HEK293 (cell line): ENCODE measurements at regions not wholly inside any gene's neighbourhood (a gene's known extent, or its start where the extent isn't known, plus 50 kb on each side); places are given as distances from the start of the nearest gene placed in this dataset.

Source experiments
- CTCF ChIA-PET: fragments of 350-600 bp; formaldehyde crosslinking; extraction: SDS; loops from one replicate; lab custom pipeline; 2021; ENCODE audit warnings: antibody characterized with exemption; lab: Yijun Ruan, JAX
- POLR2A ChIA-PET: fragments of 300-600 bp; formaldehyde crosslinking; extraction: SDS; loops from one replicate; lab custom pipeline; 2020; ENCODE audit warnings: antibody characterized with exemption, inconsistent platforms; lab: Yijun Ruan, JAX
- H3K27ac ChIP-seq: fragments of 200-500 bp; sonication (Bioruptor generic); 2 replicates; pipeline ENCODE4 v1.5.1; 2014; ENCODE audit warnings: low read depth, low read length, control low read depth, inconsistent platforms; ENCODE audit errors: extremely low read depth
- H3K36me3 ChIP-seq, 2 experiments: fragments of 200-500 bp in 1 of 2; sonication (Bioruptor generic) in 1 of 2; 1 replicate in 1 of 2; 2 replicates in 1 of 2; pipeline ENCODE4 v1.5.1; 2014 to 2017; ENCODE audit warnings: inconsistent platforms in 2 of 2, low read length in 2 of 2; ENCODE audit not compliant: control insufficient read depth in 2 of 2, insufficient read depth in 1 of 2
- H3K4me1 ChIP-seq: fragments of 200-500 bp; sonication (Bioruptor generic); 2 replicates; pipeline ENCODE4 v1.5.1; 2014; ENCODE audit warnings: mild to moderate bottlenecking, low read length, inconsistent platforms; ENCODE audit not compliant: control insufficient read depth, insufficient read depth
- H3K4me3 ChIP-seq: 2 replicates; pipeline ENCODE4 v1.5.1; 2011; ENCODE audit warnings: low read depth, mild to moderate bottlenecking, control low read depth, low read length, moderate library complexity
- H3K9me3 ChIP-seq: fragments of 200-500 bp; sonication (Bioruptor generic); 2 replicates; pipeline ENCODE4 v1.5.1; 2014; ENCODE audit warnings: low read depth, low read length, inconsistent platforms; ENCODE audit not compliant: control insufficient read depth, insufficient read depth
- EGR2 ChIP-seq: fragments of 450-650 bp; formaldehyde crosslinking; IDR thresholded peaks from 2 replicates; pipeline ENCODE4 v1.5.1; 2016; ENCODE audit warnings: low read depth, missing biosample characterization, missing genetic modification characterization
- MYNN ChIP-seq: fragments of 450-650 bp; formaldehyde crosslinking; IDR thresholded peaks from 2 replicates; pipeline ENCODE4 v1.5.1; 2016; ENCODE audit warnings: missing biosample characterization, missing genetic modification characterization, borderline replicate concordance
- PRDM1 ChIP-seq: fragments of 450-650 bp; formaldehyde crosslinking; IDR thresholded peaks from 2 replicates; pipeline ENCODE4; 2016; ENCODE audit warnings: missing biosample characterization, missing genetic modification characterization
- SETDB1 ChIP-seq: IDR thresholded peaks from one replicate; pipeline ENCODE4 v1.6.1; 2017; ENCODE audit warnings: mild to moderate bottlenecking, low read length, moderate library complexity, mixed read lengths; ENCODE audit not compliant: insufficient read length
- ZBTB7A ChIP-seq: fragments of 450-650 bp; formaldehyde crosslinking; IDR thresholded peaks from 2 replicates; pipeline ENCODE4 v1.5.1; 2016; ENCODE audit warnings: low read depth, missing biosample characterization, missing genetic modification characterization
- ZNF19 ChIP-seq: fragments of 450-650 bp; formaldehyde crosslinking; IDR thresholded peaks from 2 replicates; pipeline ENCODE4; 2016; ENCODE audit warnings: missing biosample characterization, missing genetic modification characterization, low read depth
- ZNF2 ChIP-seq: fragments of 450-650 bp; formaldehyde crosslinking; IDR thresholded peaks from 2 replicates; pipeline ENCODE4 v1.5.1; 2016; ENCODE audit warnings: missing biosample characterization, missing genetic modification characterization
- ZNF214 ChIP-seq: fragments of 450-650 bp; formaldehyde crosslinking; IDR thresholded peaks from 2 replicates; pipeline ENCODE4 v1.5.1; 2017; ENCODE audit warnings: missing biosample characterization, mild to moderate bottlenecking, missing genetic modification characterization, borderline replicate concordance
- ZNF24 ChIP-seq: fragments of 450-650 bp; formaldehyde crosslinking; IDR thresholded peaks from 2 replicates; pipeline ENCODE4 v1.5.1; 2016; ENCODE audit warnings: missing biosample characterization, missing genetic modification characterization
- ZNF266 ChIP-seq: fragments of 450-650 bp; formaldehyde crosslinking; IDR thresholded peaks from 2 replicates; pipeline ENCODE4 v1.5.1; 2016; ENCODE audit warnings: missing biosample characterization, missing genetic modification characterization, low read depth
- ZNF302 ChIP-seq: fragments of 450-650 bp; formaldehyde crosslinking; IDR thresholded peaks from 2 replicates; pipeline ENCODE4 v1.5.1; 2016; ENCODE audit warnings: missing biosample characterization, missing genetic modification characterization, low read depth
- ZNF354C ChIP-seq: fragments of 450-650 bp; formaldehyde crosslinking; IDR thresholded peaks from 2 replicates; pipeline ENCODE4 v1.5.1; 2016; ENCODE audit warnings: missing biosample characterization, missing genetic modification characterization, low read depth, borderline replicate concordance
- ZNF549 ChIP-seq: fragments of 450-650 bp; IDR thresholded peaks from 2 replicates; pipeline ENCODE4 v1.5.1; 2018; ENCODE audit warnings: missing biosample characterization, missing genetic modification characterization, mild to moderate bottlenecking, inconsistent platforms, moderate library complexity
- ZNF664 ChIP-seq: fragments of 450-650 bp; formaldehyde crosslinking; IDR thresholded peaks from 2 replicates; pipeline ENCODE4 v1.5.1; 2016; ENCODE audit warnings: missing biosample characterization, missing genetic modification characterization
- ZNF670 ChIP-seq: fragments of 450-650 bp; formaldehyde crosslinking; IDR thresholded peaks from 2 replicates; pipeline ENCODE4 v1.5.1; 2016; ENCODE audit warnings: missing biosample characterization, missing genetic modification characterization, low read depth
- TF ChIP-seq, protein P1 (sequence below): fragments of 450-650 bp; formaldehyde crosslinking; IDR thresholded peaks from 2 replicates; pipeline ENCODE4 v1.5.1; 2017; ENCODE audit warnings: missing biosample characterization, missing genetic modification characterization
- TF ChIP-seq, protein P2 (sequence below): fragments of 450-650 bp; formaldehyde crosslinking; IDR thresholded peaks from 2 replicates; pipeline ENCODE4 v1.5.1; 2016; ENCODE audit warnings: missing biosample characterization, missing genetic modification characterization
- TF ChIP-seq, protein P3 (sequence below): fragments of 450-650 bp; formaldehyde crosslinking; IDR thresholded peaks from 2 replicates; pipeline ENCODE4 v1.5.1; 2016; ENCODE audit warnings: missing biosample characterization, missing genetic modification characterization, borderline replicate concordance

DNA sequence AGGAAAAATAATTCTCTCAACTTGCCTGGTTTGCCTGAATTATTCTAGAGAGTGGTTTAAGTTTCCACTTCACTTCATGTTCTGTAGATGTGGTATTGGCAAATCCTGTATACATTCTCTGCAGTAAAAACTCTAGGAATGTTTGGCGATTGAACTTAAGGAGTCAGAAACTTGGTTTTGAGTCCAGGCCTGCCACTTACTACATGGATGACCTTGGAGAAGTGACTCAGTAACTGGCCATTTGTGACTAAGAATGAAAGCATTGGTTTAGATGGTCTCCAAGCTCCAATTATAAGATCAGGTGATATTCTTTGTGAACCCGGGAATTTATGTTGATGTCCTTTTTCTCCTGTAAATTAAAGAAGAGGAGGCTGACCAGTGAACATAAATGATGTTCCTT lies 233.8 kb downstream of the GAS1 start (continued):
- TF ChIP-seq PRDM1 (tag by site-specific recombination) (no peak), ZNF354C (tag by site-specific recombination) (no peak)

DNA sequence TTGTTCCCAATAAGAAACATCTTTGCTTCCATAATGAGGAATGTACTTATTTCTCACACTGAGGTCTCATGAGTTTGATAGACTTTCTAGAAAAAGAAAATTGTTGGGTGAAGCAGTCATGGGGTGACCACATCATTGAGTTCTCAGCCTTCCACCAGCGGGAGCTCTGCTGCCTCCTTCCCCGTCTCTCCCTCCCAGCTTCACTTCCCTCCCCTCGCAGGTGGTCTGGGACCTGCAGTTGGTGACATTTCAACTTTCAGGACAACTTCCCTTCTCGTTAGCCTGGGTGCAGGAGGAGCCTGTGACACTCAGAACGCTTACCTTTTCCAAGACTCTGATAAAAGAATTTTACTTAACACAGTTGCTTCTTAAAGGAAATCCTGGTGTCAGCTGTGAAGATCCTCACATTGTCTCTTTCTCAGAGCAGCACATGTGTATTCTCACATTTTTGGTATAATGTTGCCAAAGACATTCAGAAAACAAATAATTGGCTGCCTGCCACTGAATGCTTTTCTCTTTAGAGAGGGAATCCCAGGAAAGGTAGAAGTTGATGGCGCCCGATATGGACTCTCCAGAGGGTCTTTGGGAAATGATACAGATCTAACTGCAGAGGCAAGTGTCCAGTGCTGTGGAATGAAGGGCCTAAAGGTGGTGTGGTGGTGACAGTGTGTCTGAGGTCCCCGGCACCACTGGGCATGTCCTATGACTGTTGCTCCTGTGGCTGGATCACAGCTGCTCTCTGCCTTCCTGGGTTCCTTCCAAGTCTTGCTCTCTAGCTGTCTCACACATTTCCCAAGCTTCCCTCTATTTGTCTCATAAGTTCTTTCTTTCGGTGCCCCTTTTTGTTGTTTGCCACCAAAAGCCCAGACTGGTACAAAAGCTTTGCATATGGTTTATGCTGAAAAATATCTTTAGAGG lies 238.1 kb downstream of the GAS1 start:
- no peak overlapping the region for H3K4me3 ChIP-seq
- H3K36me3 ChIP-seq: no peaks in the 10 kb centered on the region
- CTCF ChIA-PET: interaction anchor here (1.3 kb wide), 1 partner anchor 13 kb away, joined by 4 read pairs; no protein-coding TSS in a partner anchor
- no peaks in the 10 kb centered on the region for H3K4me1 ChIP-seq
- POLR2A ChIA-PET: no interaction called here
- no peak overlapping the region for H3K27ac ChIP-seq
- TF ChIP-seq, protein P1, sequence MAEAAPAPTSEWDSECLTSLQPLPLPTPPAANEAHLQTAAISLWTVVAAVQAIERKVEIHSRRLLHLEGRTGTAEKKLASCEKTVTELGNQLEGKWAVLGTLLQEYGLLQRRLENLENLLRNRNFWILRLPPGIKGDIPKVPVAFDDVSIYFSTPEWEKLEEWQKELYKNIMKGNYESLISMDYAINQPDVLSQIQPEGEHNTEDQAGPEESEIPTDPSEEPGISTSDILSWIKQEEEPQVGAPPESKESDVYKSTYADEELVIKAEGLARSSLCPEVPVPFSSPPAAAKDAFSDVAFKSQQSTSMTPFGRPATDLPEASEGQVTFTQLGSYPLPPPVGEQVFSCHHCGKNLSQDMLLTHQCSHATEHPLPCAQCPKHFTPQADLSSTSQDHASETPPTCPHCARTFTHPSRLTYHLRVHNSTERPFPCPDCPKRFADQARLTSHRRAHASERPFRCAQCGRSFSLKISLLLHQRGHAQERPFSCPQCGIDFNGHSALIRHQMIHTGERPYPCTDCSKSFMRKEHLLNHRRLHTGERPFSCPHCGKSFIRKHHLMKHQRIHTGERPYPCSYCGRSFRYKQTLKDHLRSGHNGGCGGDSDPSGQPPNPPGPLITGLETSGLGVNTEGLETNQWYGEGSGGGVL: no peak
- TF ChIP-seq ZNF664 (tag by site-specific recombination) (no peak), ZNF670 (tag by site-specific recombination) (no peak), ZNF214 (tag by site-specific recombination) (no peak), ZNF302 (no peak), SETDB1 (no peak), ZNF2 (tag by site-specific recombination) (no peak), ZNF549 (no peak), MYNN (tag by site-specific recombination) (no peak), EGR2 (tag by site-specific recombination) (no peak), ZBTB7A (tag by site-specific recombination) (no peak), ZNF266 (tag by site-specific recombination) (no peak), ZNF19 (tag by site-specific recombination) (no peak), ZNF354C (tag by site-specific recombination) (no peak), ZNF24 (tag by site-specific recombination) (no peak)
- TF ChIP-seq, protein P2, sequence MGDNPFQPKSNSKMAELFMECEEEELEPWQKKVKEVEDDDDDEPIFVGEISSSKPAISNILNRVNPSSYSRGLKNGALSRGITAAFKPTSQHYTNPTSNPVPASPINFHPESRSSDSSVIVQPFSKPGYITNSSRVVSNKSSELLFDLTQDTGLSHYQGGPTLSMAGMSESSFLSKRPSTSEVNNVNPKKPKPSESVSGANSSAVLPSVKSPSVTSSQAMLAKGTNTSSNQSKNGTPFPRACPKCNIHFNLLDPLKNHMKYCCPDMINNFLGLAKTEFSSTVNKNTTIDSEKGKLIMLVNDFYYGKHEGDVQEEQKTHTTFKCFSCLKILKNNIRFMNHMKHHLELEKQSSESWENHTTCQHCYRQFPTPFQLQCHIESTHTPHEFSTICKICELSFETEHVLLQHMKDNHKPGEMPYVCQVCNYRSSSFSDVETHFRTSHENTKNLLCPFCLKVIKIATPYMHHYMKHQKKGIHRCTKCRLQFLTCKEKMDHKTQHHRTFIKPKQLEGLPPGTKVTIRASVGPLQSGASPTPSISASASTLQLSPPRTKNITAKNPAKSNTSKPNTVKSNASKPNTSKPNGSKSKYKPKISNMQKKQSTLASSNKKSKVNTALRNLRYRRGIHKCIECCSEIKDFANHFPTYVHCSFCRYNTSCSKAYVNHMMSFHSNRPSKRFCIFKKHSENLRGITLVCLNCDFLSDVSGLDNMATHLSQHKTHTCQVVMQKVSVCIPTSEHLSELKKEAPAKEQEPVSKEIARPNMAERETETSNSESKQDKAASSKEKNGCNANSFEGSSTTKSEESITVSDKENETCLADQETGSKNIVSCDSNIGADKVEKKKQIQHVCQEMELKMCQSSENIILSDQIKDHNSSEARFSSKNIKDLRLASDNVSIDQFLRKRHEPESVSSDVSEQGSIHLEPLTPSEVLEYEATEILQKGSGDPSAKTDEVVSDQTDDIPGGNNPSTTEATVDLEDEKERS (tag by site-specific recombination): no peak
- TF ChIP-seq, protein P3, sequence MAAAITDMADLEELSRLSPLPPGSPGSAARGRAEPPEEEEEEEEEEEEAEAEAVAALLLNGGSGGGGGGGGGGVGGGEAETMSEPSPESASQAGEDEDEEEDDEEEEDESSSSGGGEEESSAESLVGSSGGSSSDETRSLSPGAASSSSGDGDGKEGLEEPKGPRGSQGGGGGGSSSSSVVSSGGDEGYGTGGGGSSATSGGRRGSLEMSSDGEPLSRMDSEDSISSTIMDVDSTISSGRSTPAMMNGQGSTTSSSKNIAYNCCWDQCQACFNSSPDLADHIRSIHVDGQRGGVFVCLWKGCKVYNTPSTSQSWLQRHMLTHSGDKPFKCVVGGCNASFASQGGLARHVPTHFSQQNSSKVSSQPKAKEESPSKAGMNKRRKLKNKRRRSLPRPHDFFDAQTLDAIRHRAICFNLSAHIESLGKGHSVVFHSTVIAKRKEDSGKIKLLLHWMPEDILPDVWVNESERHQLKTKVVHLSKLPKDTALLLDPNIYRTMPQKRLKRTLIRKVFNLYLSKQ (tag by site-specific recombination): no peak
- no peaks in the 10 kb centered on the region for H3K9me3 ChIP-seq
